ENCODE measurements at regions not wholly inside any gene's neighbourhood (a gene's known extent, or its start where the extent isn't known, plus 50 kb on each side); places are given as distances from the start of the nearest gene placed in this dataset. TPM values are rescaled to one million over a fixed set of nuclear protein-coding genes. Genes with fewer than 3 reads are reported as not detected.

GRCh38 chr13:27371932-27372331 lies 52.5 kb upstream of the GTF3A start:
- no peak overlapping the region for H2AFZ ChIP-seq (ENCODE audit: low read length)
- no peaks in the 10 kb centered on the region for H3K4me1 ChIP-seq (ENCODE audit: insufficient read depth, low read length)
- H3K27ac ChIP-seq (ENCODE audit: low read depth, low read length), result no peak overlapping the region
- H3K79me2 ChIP-seq (ENCODE audit: insufficient read depth, low read length), result no peaks in the 10 kb centered on the region
- H3K4me2 ChIP-seq (ENCODE audit: insufficient read depth, low read length), result no peak overlapping the region
- no peaks in the 10 kb centered on the region for H4K20me1 ChIP-seq (ENCODE audit: insufficient read depth, low read length)
- H3K36me3 ChIP-seq (ENCODE audit: insufficient read depth, low read length), result no peaks in the 10 kb centered on the region
- no peak overlapping the region for H3K4me3 ChIP-seq (ENCODE audit: insufficient read depth, low read length)
- H3K9me3 ChIP-seq (ENCODE audit: low read depth, low read length), result no peaks in the 10 kb centered on the region
- TF ChIP-seq, protein P1, sequence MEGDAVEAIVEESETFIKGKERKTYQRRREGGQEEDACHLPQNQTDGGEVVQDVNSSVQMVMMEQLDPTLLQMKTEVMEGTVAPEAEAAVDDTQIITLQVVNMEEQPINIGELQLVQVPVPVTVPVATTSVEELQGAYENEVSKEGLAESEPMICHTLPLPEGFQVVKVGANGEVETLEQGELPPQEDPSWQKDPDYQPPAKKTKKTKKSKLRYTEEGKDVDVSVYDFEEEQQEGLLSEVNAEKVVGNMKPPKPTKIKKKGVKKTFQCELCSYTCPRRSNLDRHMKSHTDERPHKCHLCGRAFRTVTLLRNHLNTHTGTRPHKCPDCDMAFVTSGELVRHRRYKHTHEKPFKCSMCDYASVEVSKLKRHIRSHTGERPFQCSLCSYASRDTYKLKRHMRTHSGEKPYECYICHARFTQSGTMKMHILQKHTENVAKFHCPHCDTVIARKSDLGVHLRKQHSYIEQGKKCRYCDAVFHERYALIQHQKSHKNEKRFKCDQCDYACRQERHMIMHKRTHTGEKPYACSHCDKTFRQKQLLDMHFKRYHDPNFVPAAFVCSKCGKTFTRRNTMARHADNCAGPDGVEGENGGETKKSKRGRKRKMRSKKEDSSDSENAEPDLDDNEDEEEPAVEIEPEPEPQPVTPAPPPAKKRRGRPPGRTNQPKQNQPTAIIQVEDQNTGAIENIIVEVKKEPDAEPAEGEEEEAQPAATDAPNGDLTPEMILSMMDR (IDR thresholded peaks at IDR 0.05; ENCODE audit: extremely low read depth, low read depth, low read length), result no peak
- H3K27me3 ChIP-seq (ENCODE audit: insufficient read depth, low read length), result peaks cover 27% of the 10 kb centered on the region
- no peak for DNase-seq (ENCODE audit: insufficient read length, low spot score, missing footprints)

DNA sequence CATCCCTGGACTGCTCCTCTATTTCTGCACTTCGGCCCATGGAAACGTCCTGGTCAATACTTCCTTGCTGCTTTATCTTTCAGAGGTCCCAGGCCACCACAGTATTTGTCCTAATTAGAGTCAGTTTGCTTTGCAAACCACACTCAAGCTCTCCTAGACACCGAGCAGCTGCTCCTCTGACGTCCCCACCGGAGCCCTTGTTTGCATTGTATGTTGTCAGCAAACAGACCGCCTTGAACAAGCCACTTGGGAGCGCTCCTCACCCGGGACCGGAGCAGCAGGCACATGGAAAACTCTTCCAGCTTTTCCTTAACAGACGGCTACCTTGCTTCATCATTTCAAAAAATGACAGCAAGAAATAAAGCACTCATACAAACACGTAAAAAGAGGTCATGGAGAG lies 51.5 kb upstream of the GTF3A start:
- Histone ChIP-seq H4K20me1 (ENCODE audit: insufficient read depth, low read length) (no peaks in the 10 kb centered on the region), H3K9me3 (ENCODE audit: low read depth, low read length) (no peaks in the 10 kb centered on the region), H3K27ac (ENCODE audit: low read depth, low read length) (no peak overlapping the region), H2AFZ (ENCODE audit: low read length) (no peak overlapping the region), H3K4me1 (ENCODE audit: insufficient read depth, low read length) (no peaks in the 10 kb centered on the region), H3K79me2 (ENCODE audit: insufficient read depth, low read length) (no peaks in the 10 kb centered on the region), H3K4me3 (ENCODE audit: insufficient read depth, low read length) (no peak overlapping the region), H3K4me2 (ENCODE audit: insufficient read depth, low read length) (no peak overlapping the region), H3K36me3 (ENCODE audit: insufficient read depth, low read length) (no peaks in the 10 kb centered on the region), H3K27me3 (ENCODE audit: insufficient read depth, low read length) (peaks cover 22% of the 10 kb centered on the region)
- TF ChIP-seq, protein P1 (IDR thresholded peaks at IDR 0.05; ENCODE audit: extremely low read depth, low read depth, low read length), result no peak
- no peak for DNase-seq (ENCODE audit: insufficient read length, low spot score, missing footprints)

- Histone ChIP-seq H3K4me3 (ENCODE audit: insufficient read depth, low read length) (no peak overlapping the region), H4K20me1 (ENCODE audit: insufficient read depth, low read length) (no peaks in the 10 kb centered on the region), H3K27me3 (ENCODE audit: insufficient read depth, low read length) (peaks cover 22% of the 10 kb centered on the region), H3K4me2 (ENCODE audit: insufficient read depth, low read length) (no peak overlapping the region), H3K27ac (ENCODE audit: low read depth, low read length) (no peak overlapping the region), H3K9me3 (ENCODE audit: low read depth, low read length) (no peaks in the 10 kb centered on the region), H3K36me3 (ENCODE audit: insufficient read depth, low read length) (no peaks in the 10 kb centered on the region), H3K79me2 (ENCODE audit: insufficient read depth, low read length) (no peaks in the 10 kb centered on the region), H3K4me1 (ENCODE audit: insufficient read depth, low read length) (no peaks in the 10 kb centered on the region), H2AFZ (ENCODE audit: low read length) (no peak overlapping the region)
- TF ChIP-seq, protein P1 (IDR thresholded peaks at IDR 0.05; ENCODE audit: extremely low read depth, low read depth, low read length), result no peak
- no peak for DNase-seq (ENCODE audit: insufficient read length, low spot score, missing footprints)
Measured at GRCh38 chr13:27374126-27374613, 50.2 kb upstream of the GTF3A start.

Small RNA genes in the stretch of these regions (small RNA-seq; reads per million reads assigned to genes)
- gene RNU6-70P, result not detected
